HuH-7.5 (cell line): ENCODE measurements at regions not wholly inside any gene's neighbourhood (a gene's known extent, or its start where the extent isn't known, plus 50 kb on each side); places are given as distances from the start of the nearest gene placed in this dataset.
"Not testable (repeated sequence)": the region's sequence is repeated elsewhere in the genome, so short reads cannot be mapped to it uniquely, and the experiment has no call there.

Source experiments
- DNase-seq: peaks from one replicate; pipeline ENCODE4 v3.0.0; 2011; ENCODE audit warnings: low spot score

- no peak for DNase-seq
Measured at GRCh38 chr13:88718781-88719180, 1047.6 kb downstream of the SLITRK5 start.

- no peak for DNase-seq
Measured at GRCh38 chr13:88726075-88726474, 1054.9 kb downstream of the SLITRK5 start.

DNA sequence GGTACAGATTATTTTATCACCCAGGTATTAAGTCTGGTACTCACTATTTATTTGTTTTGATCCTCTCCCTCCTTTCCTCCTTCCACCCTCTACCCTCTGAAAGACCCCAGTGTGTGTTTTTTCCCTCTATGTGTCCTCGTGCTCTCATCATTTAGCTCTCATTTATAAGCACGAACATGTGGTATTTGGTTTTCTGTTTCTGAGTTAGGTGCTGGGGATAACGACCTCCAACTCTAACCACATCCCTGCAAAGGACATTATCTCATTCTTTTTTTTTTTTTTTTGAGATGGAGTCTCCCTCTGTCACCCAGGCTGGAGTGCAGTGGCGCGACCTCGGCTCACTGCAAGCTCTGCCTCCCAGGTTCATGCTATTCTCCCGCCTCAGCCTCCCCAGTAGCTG lies 1056.1 kb downstream of the SLITRK5 start:
- DNase-seq, result not testable (repeated sequence)

- DNase-seq, result no peak
Measured at GRCh38 chr13:88729605-88730004, 1058.4 kb downstream of the SLITRK5 start.

GRCh38 chr13:88736026-88736425 lies 1064.9 kb downstream of the SLITRK5 start:
- no peak for DNase-seq

DNA sequence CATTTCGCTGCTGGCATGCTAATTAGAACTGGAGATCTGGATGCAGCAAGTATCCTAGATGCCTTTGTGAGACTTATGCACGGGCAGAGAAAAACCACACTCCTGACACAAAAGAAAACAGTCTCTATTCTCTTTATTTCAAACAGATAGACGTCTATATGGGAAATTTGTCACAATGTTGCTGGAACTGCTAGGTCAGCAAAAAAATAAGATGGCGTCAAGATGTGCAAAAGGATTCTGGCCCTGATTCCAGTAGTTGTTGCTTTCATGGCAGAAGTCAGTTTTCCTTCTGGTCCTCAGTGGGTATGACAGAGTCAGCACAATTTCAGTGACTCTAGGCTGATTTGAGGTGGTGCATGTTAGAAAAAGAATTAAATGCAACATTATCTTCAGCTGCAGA lies 1068.0 kb downstream of the SLITRK5 start:
- DNase-seq, result no peak

DNA sequence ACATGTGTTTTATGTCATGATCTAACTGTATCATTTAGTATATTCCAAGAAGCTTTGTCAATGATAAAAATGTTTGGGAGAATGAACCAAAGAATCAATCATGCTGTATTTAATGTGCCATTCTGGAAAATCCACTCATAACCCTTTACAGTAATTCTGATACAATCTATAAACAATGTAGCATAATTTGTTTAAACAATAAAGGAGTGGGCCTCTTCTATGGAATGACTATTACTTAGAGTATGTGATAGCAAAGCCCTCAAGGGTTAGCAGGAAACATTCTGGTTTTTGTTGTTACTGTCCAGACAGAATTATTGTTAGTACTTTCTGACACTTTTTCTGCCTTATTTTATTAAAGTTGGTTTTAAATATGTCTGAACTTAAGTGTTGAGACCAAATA lies 1073.1 kb downstream of the SLITRK5 start:
- no peak for DNase-seq

DNA sequence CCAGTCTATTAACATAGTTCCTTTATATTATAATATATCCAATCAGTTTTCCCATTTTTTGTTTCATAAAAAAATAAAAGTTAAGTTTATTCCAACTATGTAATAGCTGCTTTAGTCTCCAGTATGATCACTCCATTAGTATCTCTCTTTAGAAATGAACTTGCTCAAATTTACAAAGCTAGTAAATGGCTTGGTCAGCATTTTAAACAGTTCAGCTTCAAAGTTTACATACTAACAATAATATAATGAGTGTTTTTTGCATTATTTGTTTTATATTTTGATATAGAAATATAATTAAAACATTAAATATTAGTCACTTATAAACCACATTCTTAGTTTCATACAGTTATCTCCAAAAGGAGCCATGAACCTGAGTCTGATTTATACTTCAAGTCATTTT lies 1073.8 kb downstream of the SLITRK5 start:
- DNase-seq, result no peak

DNA sequence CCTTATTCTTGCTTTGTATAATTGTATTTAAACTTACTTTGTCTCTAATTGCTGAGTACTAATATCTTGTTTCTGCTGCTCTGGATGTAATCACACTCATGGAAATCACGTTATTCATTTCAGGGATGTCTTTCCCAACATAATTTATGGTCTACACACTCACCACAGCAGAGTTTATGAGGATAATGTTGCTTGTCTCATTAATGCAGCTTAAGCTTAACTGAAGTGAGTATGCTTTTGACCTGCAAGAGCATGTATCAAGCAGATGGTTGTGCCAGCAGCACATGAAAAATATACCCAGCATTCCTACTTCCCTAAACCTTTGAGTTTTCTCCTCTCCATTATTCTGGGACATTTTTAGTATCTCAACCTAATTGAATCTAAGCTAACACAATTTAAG lies 1080.9 kb downstream of the SLITRK5 start:
- no peak for DNase-seq

GRCh38 chr13:88754141-88754540 lies 1083.0 kb downstream of the SLITRK5 start:
- no peak for DNase-seq

DNA sequence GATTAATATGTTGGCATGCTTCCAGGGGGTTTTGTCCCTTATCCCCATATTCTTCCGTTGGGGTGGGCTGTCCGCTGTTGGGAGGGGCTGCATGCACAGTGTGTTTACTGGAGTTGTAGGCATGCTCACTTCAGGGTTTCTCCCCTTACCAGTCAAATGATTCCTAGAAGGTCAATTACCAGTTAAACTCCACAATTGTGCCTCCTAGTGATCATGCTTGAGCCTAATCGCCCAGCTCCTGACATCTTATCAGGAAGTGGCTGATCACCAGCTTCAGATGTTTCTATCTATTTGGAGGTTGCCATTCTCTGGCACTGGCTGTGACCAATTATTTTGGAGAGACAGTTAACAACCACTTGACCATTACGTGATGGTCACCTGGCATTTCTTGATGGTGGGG lies 1090.0 kb downstream of the SLITRK5 start:
- DNase-seq, result no peak

- DNase-seq, result no peak
Measured at GRCh38 chr13:88764103-88764502, 1092.9 kb downstream of the SLITRK5 start.

- DNase-seq, result no peak
Measured at GRCh38 chr13:88800505-88800904, 1129.3 kb downstream of the SLITRK5 start.

- no peak for DNase-seq
Measured at GRCh38 chr13:88801361-88801760, 1130.2 kb downstream of the SLITRK5 start.

GRCh38 chr13:88802886-88803285 lies 1131.7 kb downstream of the SLITRK5 start:
- no peak for DNase-seq

GRCh38 chr13:88806438-88806837 lies 1135.3 kb downstream of the SLITRK5 start:
- DNase-seq, result no peak

DNA sequence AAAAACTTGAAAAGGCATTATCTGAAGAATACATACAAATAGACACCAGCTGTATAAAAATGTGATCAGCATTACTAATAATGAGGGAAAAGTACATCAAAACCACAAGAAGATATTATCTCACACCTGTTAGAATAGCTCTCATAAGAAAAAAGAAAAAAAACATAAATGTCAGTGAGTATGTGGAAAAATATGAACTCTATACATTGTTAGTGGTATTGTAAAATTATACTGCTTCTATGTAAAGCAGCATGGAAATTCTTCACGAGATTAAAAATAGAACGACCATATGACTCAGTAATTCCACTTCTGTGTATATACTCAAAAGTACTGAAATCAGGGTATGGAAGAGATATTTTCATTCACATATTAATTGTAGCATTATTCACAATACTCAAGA lies 1146.4 kb downstream of the SLITRK5 start:
- no peak for DNase-seq

DNA sequence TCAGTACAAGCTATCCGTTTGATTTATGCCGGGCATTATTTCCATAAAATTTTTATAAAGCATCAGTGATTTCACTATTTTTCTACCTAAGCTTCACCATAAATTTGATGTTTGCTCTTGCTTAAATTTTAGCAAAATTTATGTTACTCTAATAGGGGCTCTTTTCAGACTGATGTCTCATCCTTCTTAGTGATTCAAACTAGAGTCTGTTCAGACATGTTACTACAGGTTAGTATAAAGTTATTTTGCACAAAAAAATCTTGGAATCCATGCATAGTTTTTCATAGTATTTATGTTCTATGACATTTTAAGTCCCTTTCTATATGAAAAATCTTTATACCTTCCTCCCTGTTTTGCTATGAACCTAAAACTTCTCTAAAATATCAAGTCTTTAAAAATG lies 1151.9 kb downstream of the SLITRK5 start:
- DNase-seq, result no peak

- no peak for DNase-seq
Measured at GRCh38 chr13:88824218-88824617, 1153.0 kb downstream of the SLITRK5 start.

DNA sequence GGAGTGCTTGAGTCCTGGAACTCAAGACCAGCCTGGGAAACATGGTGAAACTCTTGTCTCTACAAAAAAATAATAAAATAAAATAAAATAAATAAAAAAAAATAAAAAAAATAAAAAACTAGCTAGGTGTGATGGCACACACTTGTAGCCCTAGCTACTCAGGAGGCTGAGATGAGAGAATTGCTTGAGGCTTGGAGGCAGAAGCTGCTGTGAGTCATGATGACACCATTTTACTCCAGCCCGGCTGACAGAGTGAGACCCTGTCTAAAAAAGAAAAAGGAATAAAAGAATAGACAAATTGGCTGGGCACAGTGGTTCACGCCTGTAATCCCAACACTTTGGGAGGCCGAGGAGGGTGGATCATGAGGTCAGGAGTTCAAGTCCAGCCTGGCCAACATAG lies 1168.9 kb downstream of the SLITRK5 start:
- DNase-seq, result no peak

DNA sequence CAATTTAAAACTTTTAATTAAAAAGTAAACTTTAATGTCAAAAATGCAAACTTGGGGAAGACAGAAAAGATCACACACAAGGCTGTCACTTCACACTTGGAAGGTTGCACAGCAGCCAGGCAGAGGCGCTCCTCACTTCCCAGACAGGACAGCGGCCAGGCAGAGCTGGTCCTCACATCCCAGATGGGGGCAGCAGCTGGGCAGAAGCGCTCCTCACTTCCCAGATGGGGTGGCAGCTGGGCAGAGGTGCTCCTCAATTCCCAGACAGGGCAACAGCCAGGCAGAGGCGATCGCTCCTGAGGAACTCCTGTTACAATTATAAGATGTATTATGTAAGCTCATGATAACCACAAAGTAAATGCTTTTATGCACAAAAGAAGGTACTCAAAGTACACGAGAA lies 1181.1 kb downstream of the SLITRK5 start:
- not testable (repeated sequence) for DNase-seq

DNA sequence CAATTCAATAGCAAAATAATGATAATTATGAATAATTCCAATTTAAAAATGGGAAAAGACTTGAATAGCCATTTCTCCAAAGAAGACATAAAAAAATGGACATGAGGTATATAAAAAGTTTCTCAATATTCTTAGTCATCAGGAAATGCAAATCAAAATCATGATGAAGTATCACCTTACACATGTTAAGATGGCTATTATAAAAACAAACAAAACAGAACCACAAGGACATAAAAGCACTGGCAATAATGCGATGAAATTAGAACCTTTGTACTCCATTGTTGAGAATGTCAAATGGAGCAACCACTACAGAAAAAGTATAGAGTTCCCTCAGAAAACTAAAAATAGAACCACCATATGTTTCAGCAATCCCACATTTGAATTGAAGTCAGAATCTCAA lies 1186.1 kb downstream of the SLITRK5 start:
- DNase-seq, result no peak

DNA sequence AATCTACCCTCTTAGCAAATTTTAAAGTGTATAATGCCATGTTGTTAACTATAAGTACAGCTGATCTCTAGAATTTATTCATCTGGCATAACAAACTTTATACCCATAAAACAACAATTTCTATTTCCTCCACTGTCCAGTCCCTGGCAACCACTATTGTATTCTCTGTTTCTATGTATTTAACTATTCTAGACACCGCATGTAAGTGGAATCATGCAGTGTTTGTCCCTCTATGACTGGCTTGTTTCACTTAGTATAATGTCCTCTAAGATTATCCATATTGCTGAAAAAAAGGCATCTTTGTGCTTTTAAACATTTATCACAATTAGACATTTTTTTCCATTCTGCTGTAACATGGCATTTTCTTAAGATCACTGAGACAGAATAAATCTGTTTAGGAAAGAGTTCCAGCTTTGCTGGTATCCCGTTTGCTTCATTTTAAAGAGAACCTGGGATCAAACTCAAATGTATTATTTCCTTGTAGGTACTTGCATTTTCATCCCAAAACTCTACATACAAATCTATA lies 1191.0 kb downstream of the SLITRK5 start:
- no peak for DNase-seq

DNA sequence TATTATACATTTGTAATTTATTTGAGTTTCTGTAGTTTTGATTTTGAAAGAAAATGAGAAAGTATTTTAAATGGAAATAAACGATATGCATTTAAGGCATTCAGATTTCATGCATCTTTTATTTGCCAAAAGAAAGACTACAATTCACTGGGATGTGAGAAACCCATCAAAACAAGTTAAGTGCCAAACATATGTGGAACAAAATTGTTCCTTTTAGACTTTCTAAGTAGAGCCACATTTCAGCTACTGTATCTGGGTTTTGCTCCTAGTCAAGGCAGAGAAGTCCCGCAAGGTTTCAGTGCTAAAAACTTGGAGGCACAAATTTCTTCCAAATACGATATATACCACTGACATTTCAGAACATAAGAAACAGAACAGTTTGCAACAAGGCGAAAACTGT lies 1191.9 kb downstream of the SLITRK5 start:
- DNase-seq, result no peak

- no peak for DNase-seq
Measured at GRCh38 chr13:88866195-88866594, 1195.0 kb downstream of the SLITRK5 start.
